ENCODE measurements at regions not wholly inside any gene's neighbourhood (a gene's known extent, or its start where the extent isn't known, plus 50 kb on each side); places are given as distances from the start of the nearest gene placed in this dataset.
"Not testable (repeated sequence)": the region's sequence is repeated elsewhere in the genome, so short reads cannot be mapped to it uniquely, and the experiment has no call there.

- no peaks in the 10 kb centered on the region for H3K9me3 Mint-ChIP-seq
- no peak overlapping the region for H3K4me3 Mint-ChIP-seq
- intact Hi-C loops (cut with micrococcal nuclease): no loop called here
Measured at GRCh38 chr4:120314969-120315368, 248.3 kb upstream of the MAD2L1 start.

GRCh38 chr4:120304801-120305200, 238.2 kb upstream of the MAD2L1 start:
- Mint-ChIP-seq H3K9me3 (no peaks in the 10 kb centered on the region), H3K27ac (no peak overlapping the region), H3K4me1 (ENCODE audit: low read depth) (no peaks in the 10 kb centered on the region), H3K4me3 (no peak overlapping the region), H3K36me3 (ENCODE audit: low read depth) (no peaks in the 10 kb centered on the region), H3K27me3 (ENCODE audit: insufficient read depth) (no peaks in the 10 kb centered on the region)
- DNase-seq (ENCODE audit: low spot score): no peak
- intact Hi-C loops (cut with micrococcal nuclease): no loop called here

More at GRCh38 chr4:120314969-120315368, 248.3 kb upstream of the MAD2L1 start:
- H3K4me1 Mint-ChIP-seq (ENCODE audit: low read depth): no peaks in the 10 kb centered on the region
- DNase-seq (ENCODE audit: low spot score): no peak
- H3K27ac Mint-ChIP-seq: no peak overlapping the region
- no peaks in the 10 kb centered on the region for H3K27me3 Mint-ChIP-seq (ENCODE audit: insufficient read depth)
- H3K36me3 Mint-ChIP-seq (ENCODE audit: low read depth): no peaks in the 10 kb centered on the region

GRCh38 chr4:120299631-120300030, 233.0 kb upstream of the MAD2L1 start:
- no peaks in the 10 kb centered on the region for H3K9me3 Mint-ChIP-seq
- H3K4me3 Mint-ChIP-seq: no peak overlapping the region
- no peaks in the 10 kb centered on the region for H3K27me3 Mint-ChIP-seq (ENCODE audit: insufficient read depth)
- no peaks in the 10 kb centered on the region for H3K36me3 Mint-ChIP-seq (ENCODE audit: low read depth)
- DNase-seq (ENCODE audit: low spot score): no peak
- intact Hi-C loops (cut with micrococcal nuclease): no loop called here
- H3K4me1 Mint-ChIP-seq (ENCODE audit: low read depth): no peaks in the 10 kb centered on the region
- H3K27ac Mint-ChIP-seq: no peak overlapping the region

- Mint-ChIP-seq H3K27me3 (ENCODE audit: insufficient read depth) (no peaks in the 10 kb centered on the region), H3K27ac (no peak overlapping the region), H3K4me3 (no peak overlapping the region), H3K9me3 (no peaks in the 10 kb centered on the region), H3K36me3 (ENCODE audit: low read depth) (no peaks in the 10 kb centered on the region), H3K4me1 (ENCODE audit: low read depth) (no peaks in the 10 kb centered on the region)
- no peak for DNase-seq (ENCODE audit: low spot score)
- intact Hi-C loops (cut with micrococcal nuclease): no loop called here
Measured at GRCh38 chr4:120293341-120293740, 226.7 kb upstream of the MAD2L1 start.

DNA sequence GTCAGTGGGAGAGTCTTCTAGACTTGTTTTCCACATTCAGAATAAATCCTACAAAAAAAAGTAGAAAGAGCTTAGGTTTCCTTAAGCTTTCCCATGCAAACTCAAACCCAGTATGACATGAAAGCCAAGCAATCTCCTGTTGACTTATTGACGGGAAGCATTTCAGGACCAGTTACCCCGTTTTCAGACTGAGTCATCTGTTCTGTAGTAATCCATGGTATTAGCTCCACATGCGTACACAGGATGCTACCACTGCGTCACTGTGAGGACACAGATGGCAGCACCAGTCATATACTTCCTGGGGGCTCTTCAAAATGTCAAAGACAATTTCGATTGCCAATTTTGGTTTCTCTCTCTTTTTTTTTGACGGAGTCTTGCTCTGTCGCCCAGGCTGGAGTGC, 224.9 kb upstream of the MAD2L1 start:
- intact Hi-C loops (cut with micrococcal nuclease): no loop called here
- Mint-ChIP-seq H3K36me3 (ENCODE audit: low read depth) (no peaks in the 10 kb centered on the region), H3K27ac (no peak overlapping the region), H3K4me3 (no peak overlapping the region), H3K27me3 (ENCODE audit: insufficient read depth) (no peaks in the 10 kb centered on the region), H3K9me3 (no peaks in the 10 kb centered on the region), H3K4me1 (ENCODE audit: low read depth) (no peaks in the 10 kb centered on the region)
- DNase-seq (ENCODE audit: low spot score): no peak

DNA sequence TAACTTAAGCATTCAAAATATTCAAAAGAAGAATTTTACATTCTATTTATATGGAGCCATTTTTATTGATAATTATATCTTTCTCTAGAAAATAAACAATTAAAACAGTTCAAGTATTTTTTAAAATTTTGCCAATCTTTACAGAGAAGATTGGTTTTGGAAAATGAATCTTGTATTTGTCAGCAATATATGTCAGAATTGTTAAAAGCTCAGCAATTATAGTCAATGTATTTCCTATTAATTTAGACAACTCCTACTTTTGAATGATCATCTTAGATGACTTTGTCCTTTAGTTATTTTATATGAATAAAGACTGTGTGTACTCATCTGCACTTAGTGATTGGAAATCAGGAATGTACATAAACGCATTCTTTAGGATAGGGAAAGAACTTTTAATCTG, 223.9 kb upstream of the MAD2L1 start:
- intact Hi-C loops (cut with micrococcal nuclease): no loop called here
- Mint-ChIP-seq H3K27ac (no peak overlapping the region), H3K4me3 (no peak overlapping the region), H3K9me3 (no peaks in the 10 kb centered on the region), H3K27me3 (ENCODE audit: insufficient read depth) (no peaks in the 10 kb centered on the region), H3K36me3 (ENCODE audit: low read depth) (no peaks in the 10 kb centered on the region), H3K4me1 (ENCODE audit: low read depth) (no peaks in the 10 kb centered on the region)
- no peak for DNase-seq (ENCODE audit: low spot score)

GRCh38 chr4:120286813-120287212, 220.2 kb upstream of the MAD2L1 start:
- Mint-ChIP-seq H3K4me3 (no peak overlapping the region), H3K27me3 (ENCODE audit: insufficient read depth) (no peaks in the 10 kb centered on the region), H3K27ac (no peak overlapping the region), H3K9me3 (no peaks in the 10 kb centered on the region), H3K4me1 (ENCODE audit: low read depth) (no peaks in the 10 kb centered on the region), H3K36me3 (ENCODE audit: low read depth) (no peaks in the 10 kb centered on the region)
- DNase-seq (ENCODE audit: low spot score): no peak
- intact Hi-C loops (cut with micrococcal nuclease): no loop called here

- no peak overlapping the region for H3K4me3 Mint-ChIP-seq
- H3K9me3 Mint-ChIP-seq: no peaks in the 10 kb centered on the region
- no peak overlapping the region for H3K27ac Mint-ChIP-seq
- no peaks in the 10 kb centered on the region for H3K4me1 Mint-ChIP-seq (ENCODE audit: low read depth)
- DNase-seq (ENCODE audit: low spot score): no peak
- H3K36me3 Mint-ChIP-seq (ENCODE audit: low read depth): no peaks in the 10 kb centered on the region
- intact Hi-C loops (cut with micrococcal nuclease): no loop called here
- no peaks in the 10 kb centered on the region for H3K27me3 Mint-ChIP-seq (ENCODE audit: insufficient read depth)
Measured at GRCh38 chr4:120281581-120281980, 214.9 kb upstream of the MAD2L1 start.

- no peaks in the 10 kb centered on the region for H3K27me3 Mint-ChIP-seq (ENCODE audit: insufficient read depth)
- H3K4me1 Mint-ChIP-seq (ENCODE audit: low read depth): no peaks in the 10 kb centered on the region
- H3K36me3 Mint-ChIP-seq (ENCODE audit: low read depth): no peaks in the 10 kb centered on the region
- intact Hi-C loops (cut with micrococcal nuclease): no loop called here
- no peak overlapping the region for H3K4me3 Mint-ChIP-seq
- H3K9me3 Mint-ChIP-seq: no peaks in the 10 kb centered on the region
- no peak overlapping the region for H3K27ac Mint-ChIP-seq
- no peak for DNase-seq (ENCODE audit: low spot score)
Measured at GRCh38 chr4:120277391-120277790, 210.7 kb upstream of the MAD2L1 start.

DNA sequence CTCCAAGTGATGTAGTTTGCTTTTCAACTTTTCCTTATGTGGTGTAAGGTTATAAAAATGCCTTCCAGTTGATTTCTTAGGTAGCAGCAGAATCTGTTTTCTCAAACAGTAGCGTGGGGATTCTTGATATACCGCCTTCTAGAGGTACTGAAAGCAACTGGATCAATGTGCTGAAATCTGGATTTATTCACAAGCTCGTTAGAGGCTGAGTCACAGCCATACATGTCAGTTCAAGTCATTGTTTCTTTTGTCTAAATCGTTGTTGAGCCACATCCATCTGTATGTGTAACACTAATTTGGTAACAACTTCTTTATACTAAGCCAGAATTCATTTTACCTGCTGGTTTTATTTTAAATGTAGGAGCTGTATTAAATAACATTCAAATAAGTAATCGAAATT, 200.0 kb upstream of the MAD2L1 start:
- no peaks in the 10 kb centered on the region for H3K4me1 Mint-ChIP-seq (ENCODE audit: low read depth)
- no peak for DNase-seq (ENCODE audit: low spot score)
- peaks cover 3% of the 10 kb centered on the region for H3K27me3 Mint-ChIP-seq (ENCODE audit: insufficient read depth)
- no peaks in the 10 kb centered on the region for H3K36me3 Mint-ChIP-seq (ENCODE audit: low read depth)
- H3K4me3 Mint-ChIP-seq: no peak overlapping the region
- intact Hi-C loops (cut with micrococcal nuclease): no loop called here
- no peaks in the 10 kb centered on the region for H3K9me3 Mint-ChIP-seq
- H3K27ac Mint-ChIP-seq: no peak overlapping the region

GRCh38 chr4:120263618-120264017, 197.0 kb upstream of the MAD2L1 start:
- no peak for DNase-seq (ENCODE audit: low spot score)
- Mint-ChIP-seq H3K27me3 (ENCODE audit: insufficient read depth) (peaks cover 3% of the 10 kb centered on the region), H3K27ac (no peak overlapping the region), H3K4me3 (no peak overlapping the region), H3K36me3 (ENCODE audit: low read depth) (no peaks in the 10 kb centered on the region), H3K9me3 (no peaks in the 10 kb centered on the region), H3K4me1 (ENCODE audit: low read depth) (no peaks in the 10 kb centered on the region)
- intact Hi-C loops (cut with micrococcal nuclease): no loop called here

DNA sequence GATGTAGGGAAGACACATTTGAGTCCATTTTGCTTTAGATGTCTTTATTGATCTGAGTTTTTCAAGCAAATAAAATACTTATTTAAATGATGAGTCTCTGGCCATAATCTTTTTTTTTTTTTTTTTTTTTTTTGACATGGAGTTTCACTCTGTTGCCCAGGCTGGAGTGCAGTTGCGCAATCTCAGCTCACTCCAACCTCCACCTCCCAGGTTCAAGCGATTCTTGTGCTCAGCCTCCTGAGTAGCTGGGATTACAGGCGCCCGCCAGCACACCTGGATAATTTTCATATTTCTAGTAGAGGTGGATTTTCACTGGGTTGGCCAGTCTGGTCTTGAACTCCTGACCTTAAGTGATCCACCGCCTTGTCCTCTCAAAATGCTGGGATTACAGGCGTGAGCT, 194.5 kb upstream of the MAD2L1 start:
- Mint-ChIP-seq H3K27ac (no peak overlapping the region), H3K4me1 (ENCODE audit: low read depth) (no peaks in the 10 kb centered on the region), H3K36me3 (ENCODE audit: low read depth) (no peaks in the 10 kb centered on the region), H3K27me3 (ENCODE audit: insufficient read depth) (peaks cover 2% of the 10 kb centered on the region), H3K9me3 (no peaks in the 10 kb centered on the region), H3K4me3 (no peak overlapping the region)
- no peak for DNase-seq (ENCODE audit: low spot score)
- intact Hi-C loops (cut with micrococcal nuclease): no loop called here

- H3K4me1 Mint-ChIP-seq (ENCODE audit: low read depth); intact Hi-C loops (cut with micrococcal nuclease); H3K36me3 Mint-ChIP-seq (ENCODE audit: low read depth); H3K4me3 Mint-ChIP-seq; DNase-seq (ENCODE audit: low spot score); H3K9me3 Mint-ChIP-seq; H3K27ac Mint-ChIP-seq; H3K27me3 Mint-ChIP-seq (ENCODE audit: insufficient read depth): not testable (repeated sequence)
Measured at GRCh38 chr4:120256112-120256775, 189.6 kb upstream of the MAD2L1 start.

DNA sequence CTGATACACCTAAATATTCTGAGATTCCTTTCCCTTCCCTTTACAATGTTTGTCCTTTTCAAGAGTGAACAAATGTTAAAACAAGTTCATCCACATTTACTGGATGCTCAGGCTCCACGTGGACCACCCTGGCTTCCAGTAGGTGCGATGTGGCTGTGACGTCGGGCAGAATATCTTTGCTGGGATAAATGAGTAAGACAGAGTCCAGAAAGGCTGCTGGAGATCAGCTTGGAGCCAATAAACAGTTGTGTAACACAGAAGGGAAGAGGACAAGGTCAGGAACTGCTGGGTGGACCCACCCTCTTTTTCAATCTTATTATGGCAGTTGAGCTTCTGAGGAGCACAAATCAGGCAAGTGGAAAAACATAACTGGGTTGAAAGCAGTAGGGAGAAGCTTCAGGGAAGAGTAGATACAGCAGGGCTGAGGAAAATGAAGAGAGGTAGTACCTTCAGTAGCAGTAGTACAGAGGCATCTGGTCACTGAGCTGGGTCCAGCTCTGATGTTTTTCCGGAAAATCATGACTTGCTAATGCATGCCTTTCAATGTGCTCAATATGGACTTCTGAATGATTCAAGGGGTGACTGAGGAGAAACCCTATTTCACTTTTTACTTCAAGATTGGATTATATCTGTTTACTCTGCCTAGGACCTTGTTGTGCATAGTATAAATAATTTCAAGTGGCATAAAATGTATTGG, 171.8 kb upstream of the MAD2L1 start:
- H3K9me3 Mint-ChIP-seq: no peaks in the 10 kb centered on the region
- no peak overlapping the region for H3K4me3 Mint-ChIP-seq
- DNase-seq (ENCODE audit: low spot score): no peak
- intact Hi-C loops (cut with micrococcal nuclease): no loop called here
- H3K27me3 Mint-ChIP-seq (ENCODE audit: insufficient read depth): no peaks in the 10 kb centered on the region
- H3K27ac Mint-ChIP-seq: no peak overlapping the region
- no peaks in the 10 kb centered on the region for H3K4me1 Mint-ChIP-seq (ENCODE audit: low read depth)
- H3K36me3 Mint-ChIP-seq (ENCODE audit: low read depth): no peaks in the 10 kb centered on the region
